LNCaP clone FGC (cell line): ENCODE measurements at regions not wholly inside any gene's neighbourhood (a gene's known extent, or its start where the extent isn't known, plus 50 kb on each side); places are given as distances from the start of the nearest gene placed in this dataset.
"Not testable (repeated sequence)": the region's sequence is repeated elsewhere in the genome, so short reads cannot be mapped to it uniquely, and the experiment has no call there.

Source experiments
- DNase-seq: peaks from one replicate; pipeline ENCODE4 v3.0.0-alpha.2; 2011; ENCODE audit warnings: low read depth
- H3K4me3 ChIP-seq: 2 replicates; pipeline ENCODE4 v1.5.1; 2011; ENCODE audit warnings: mild to moderate bottlenecking, low read depth, low read length, control low read depth
- CTCF ChIP-seq: IDR thresholded peaks from 2 replicates; pipeline ENCODE4 v1.5.1; 2012; ENCODE audit warnings: mild to moderate bottlenecking; ENCODE audit not compliant: control insufficient read depth, insufficient read depth; ENCODE audit errors: extremely low read depth

GRCh38 chr7:149670288-149670687 is 103.1 kb downstream of the ZNF467 start:
- no peak overlapping the region for H3K4me3 ChIP-seq
- TF ChIP-seq CTCF: no peak
- DNase-seq: peak; percentile 22

GRCh38 chr7:149669121-149669818 is 104.1 kb downstream of the ZNF467 start:
- no peak overlapping the region for H3K4me3 ChIP-seq
- TF ChIP-seq CTCF: peak; percentile 69
- DNase-seq: peak; percentile 8

DNA sequence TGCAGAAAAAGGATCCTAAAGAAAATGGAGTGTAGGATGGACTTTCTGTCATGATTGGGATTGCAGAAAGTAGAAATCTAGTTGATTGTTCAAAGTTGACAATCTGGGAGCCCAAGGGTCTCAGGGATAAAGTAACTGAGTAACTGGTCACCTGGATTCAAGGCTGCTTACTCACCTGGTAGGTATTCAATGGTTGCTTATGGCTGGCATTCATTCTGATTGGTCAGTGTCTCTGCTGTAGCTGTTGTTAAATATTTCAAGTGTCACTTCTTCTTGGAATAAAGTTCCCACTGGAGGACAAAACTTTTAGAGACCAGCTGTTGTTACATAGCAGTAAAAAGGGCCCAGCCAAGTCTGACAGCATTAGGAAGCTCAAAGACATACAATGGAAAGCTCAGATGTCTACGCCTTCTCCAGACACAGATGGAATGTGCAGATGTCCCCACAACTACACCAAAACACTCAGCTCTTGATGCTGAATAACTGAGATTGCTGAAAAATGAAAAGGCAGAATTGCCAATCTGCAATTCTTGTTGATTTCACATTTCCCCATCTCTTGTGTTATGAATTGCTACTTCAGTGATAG is 106.9 kb downstream of the ZNF467 start:
- DNase-seq: no peak
- H3K4me3 ChIP-seq: no peak overlapping the region
- no peak for TF ChIP-seq CTCF

DNA sequence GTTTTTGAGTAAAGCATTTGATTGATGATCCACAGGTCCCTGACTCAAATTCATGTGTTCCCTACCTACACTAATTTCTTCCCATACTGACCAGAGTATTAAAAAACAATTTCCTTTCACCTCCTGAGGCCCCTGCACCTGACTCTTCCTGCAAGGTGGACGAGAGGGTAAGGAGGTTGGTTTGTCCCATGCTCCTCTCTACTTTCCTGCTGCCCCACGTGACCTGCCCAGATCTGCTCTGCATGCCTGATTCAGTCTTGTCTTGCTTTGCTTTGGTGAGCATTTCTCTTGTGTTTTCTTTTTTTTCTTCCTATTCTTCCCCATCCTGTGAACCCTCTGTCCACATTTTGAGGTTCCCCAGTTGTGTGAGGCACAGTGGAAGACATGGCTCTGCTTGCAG is 107.8 kb downstream of the ZNF467 start:
- not testable (repeated sequence) for H3K4me3 ChIP-seq, DNase-seq

DNA sequence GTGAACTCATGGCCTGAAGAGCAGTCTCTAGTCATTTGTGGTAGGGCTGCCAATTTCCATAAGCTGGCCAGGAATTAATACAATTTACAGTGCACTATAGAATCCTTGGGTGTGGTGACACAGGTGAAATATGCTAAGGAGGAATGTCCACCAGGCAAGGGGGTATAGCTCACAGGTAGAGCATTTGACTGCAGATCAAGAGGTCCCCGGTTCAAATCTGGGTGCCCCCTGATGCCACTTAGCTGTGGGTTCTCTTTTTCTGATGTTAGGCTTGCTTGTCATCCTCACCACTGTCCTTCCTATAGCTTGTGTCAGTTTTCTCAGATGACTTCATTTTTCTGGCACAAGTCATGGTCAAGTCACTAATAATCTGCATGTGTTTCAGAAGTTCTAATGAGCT is 108.7 kb downstream of the ZNF467 start:
- TF ChIP-seq CTCF: no peak
- no peak for DNase-seq
- no peak overlapping the region for H3K4me3 ChIP-seq

- no peak overlapping the region for H3K4me3 ChIP-seq
- DNase-seq: no peak
- TF ChIP-seq CTCF: no peak
These were observed 109.2 kb downstream of the ZNF467 start for GRCh38 chr7:149664176-149664575.

GRCh38 chr7:149662591-149663095 is 110.7 kb downstream of the ZNF467 start:
- TF ChIP-seq CTCF: 0 out of 2 replicates have a peak, but pooled peaks have one; percentile 19
- peak; percentile 10 for DNase-seq
- H3K4me3 ChIP-seq: no peak overlapping the region
